OCI-LY1 (cell line): ENCODE measurements at regions not wholly inside any gene's neighbourhood (a gene's known extent, or its start where the extent isn't known, plus 50 kb on each side); places are given as distances from the start of the nearest gene placed in this dataset.

ENCODE experiments used
- CTCF ChIP-seq: fragments of 200-600 bp; sonication (generic), shearing (Covaris generic); IDR thresholded peaks from 2 replicates; pipeline ENCODE4 v1.5.1; 2017; ENCODE audit warnings: mild to moderate bottlenecking, antibody characterized with exemption, low read length, moderate library complexity, mixed read lengths
- EZH2 ChIP-seq: fragments of 200-600 bp; sonication (generic), shearing (Covaris generic); IDR thresholded peaks from 2 replicates; pipeline ENCODE4 v1.8.0; 2017; ENCODE audit warnings: borderline replicate concordance, mixed run types, mild to moderate bottlenecking, antibody characterized with exemption, low read length, moderate library complexity, mixed read lengths

- no peak for TF ChIP-seq CTCF
- TF ChIP-seq EZH2: no peak
Observed at GRCh38 chr13:107020393-107020792, 452.5 kb upstream of the ARGLU1 start.
